Activated T-helper 2 cell treated with anti-CD3 and anti-CD28 coated beads, Interferon-gamma antibody, Interleukin-2, Interleukin-4, amounts not matched to agents 10 μg/mL and 5 μg/mL and 100 μg/mL, durations not matched to agents 14 hours and 24 hours and 36 hours (primary cell): ENCODE measurements at regions not wholly inside any gene's neighbourhood (a gene's known extent, or its start where the extent isn't known, plus 50 kb on each side); places are given as distances from the start of the nearest gene placed in this dataset.
"Not testable (repeated sequence)": the region's sequence is repeated elsewhere in the genome, so short reads cannot be mapped to it uniquely, and the experiment has no call there.

Experiments used
- DNase-seq: peaks from one replicate; pipeline ENCODE4 v3.0.0; 2021; ENCODE audit warnings: low spot score
- H3K27ac Mint-ChIP-seq: one replicate; pipeline ENCODE4 v1.8.0; 2021; ENCODE audit warnings: mixed read lengths
- H3K27me3 Mint-ChIP-seq: one replicate; pipeline ENCODE4 v1.8.0; 2021; ENCODE audit warnings: low read depth, mixed read lengths
- H3K36me3 Mint-ChIP-seq: one replicate; pipeline ENCODE4 v1.8.0; 2021; ENCODE audit warnings: low read depth, mixed read lengths
- H3K4me1 Mint-ChIP-seq: one replicate; pipeline ENCODE4 v1.8.0; 2021; ENCODE audit warnings: low read depth, mixed read lengths
- H3K4me3 Mint-ChIP-seq: one replicate; pipeline ENCODE4 v1.8.0; 2021; ENCODE audit warnings: low read depth, mild to moderate bottlenecking, moderate library complexity, mixed read lengths
- H3K9me3 Mint-ChIP-seq: one replicate; pipeline ENCODE4 v1.8.0; 2021; ENCODE audit warnings: mixed read lengths
- intact Hi-C: fragments of 100-400 bp; cut with micrococcal nuclease; formaldehyde crosslinking; loops from one replicate; pipeline ENCODE4 v1.15.1; 2023

DNA sequence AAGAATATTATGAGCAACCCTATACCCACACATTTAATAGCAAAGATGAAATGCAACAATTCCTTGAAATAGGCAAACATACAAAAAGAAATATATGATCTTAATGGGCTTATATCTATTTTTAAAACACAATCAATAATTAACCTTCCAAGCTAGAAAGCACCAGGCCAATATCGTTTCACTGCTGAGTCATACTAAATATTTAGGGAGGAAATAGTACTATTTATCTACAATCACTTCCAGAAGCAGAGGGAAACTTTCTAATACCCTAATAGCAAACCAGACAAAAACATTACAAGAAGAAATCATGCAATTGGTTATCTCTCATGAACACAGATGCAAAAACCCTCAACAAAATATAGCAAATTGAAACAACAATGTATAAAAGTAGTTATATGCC, 207.8 kb downstream of the MTHFS start:
- Mint-ChIP-seq H3K4me1 (no peaks in the 10 kb centered on the region), H3K27me3 (peaks cover 16% of the 10 kb centered on the region), H3K27ac (no peak overlapping the region), H3K9me3 (no peaks in the 10 kb centered on the region), H3K4me3 (no peak overlapping the region), H3K36me3 (no peaks in the 10 kb centered on the region)
- intact Hi-C loops, result no loop called here
- no peak for DNase-seq

GRCh38 chr15:79700951-79701480, 195.8 kb downstream of the MTHFS start:
- Mint-ChIP-seq H3K27ac (no peak overlapping the region), H3K27me3 (peaks cover 14% of the 10 kb centered on the region), H3K4me1 (no peaks in the 10 kb centered on the region), H3K4me3 (no peak overlapping the region), H3K36me3 (no peaks in the 10 kb centered on the region), H3K9me3 (no peaks in the 10 kb centered on the region)
- DNase-seq, result no peak
- intact Hi-C loops, result no loop called here

DNA sequence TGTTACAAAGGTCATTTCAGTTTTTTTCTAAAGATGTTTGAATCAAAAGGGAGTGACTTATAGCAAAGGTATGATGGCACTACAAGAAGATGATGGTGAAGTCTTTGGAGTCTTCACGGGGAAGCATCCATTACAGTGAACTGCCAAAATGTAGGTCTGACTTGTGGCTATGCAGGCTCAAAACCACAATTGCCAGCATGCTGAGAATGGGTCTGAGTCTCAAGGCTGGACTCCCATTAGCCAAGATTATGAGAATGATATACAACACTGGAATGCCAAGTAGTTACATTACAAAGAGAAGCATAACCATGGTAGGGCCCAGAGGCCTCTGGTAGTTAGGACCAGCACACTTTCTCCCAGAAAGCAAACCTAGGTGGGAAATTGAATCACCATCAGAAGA, 194.2 kb downstream of the MTHFS start:
- H3K27ac Mint-ChIP-seq, result no peak overlapping the region
- no peaks in the 10 kb centered on the region for H3K4me1 Mint-ChIP-seq
- H3K4me3 Mint-ChIP-seq, result no peak overlapping the region
- no peak for DNase-seq
- H3K36me3 Mint-ChIP-seq, result no peaks in the 10 kb centered on the region
- intact Hi-C loops, result no loop called here
- peaks cover 16% of the 10 kb centered on the region for H3K27me3 Mint-ChIP-seq
- no peaks in the 10 kb centered on the region for H3K9me3 Mint-ChIP-seq

GRCh38 chr15:79721256-79721655, 175.6 kb downstream of the MTHFS start:
- no peaks in the 10 kb centered on the region for H3K36me3 Mint-ChIP-seq
- H3K27ac Mint-ChIP-seq, result no peak overlapping the region
- H3K4me3 Mint-ChIP-seq, result no peak overlapping the region
- no peaks in the 10 kb centered on the region for H3K9me3 Mint-ChIP-seq
- H3K27me3 Mint-ChIP-seq, result peaks cover 6% of the 10 kb centered on the region
- no peak for DNase-seq
- no peaks in the 10 kb centered on the region for H3K4me1 Mint-ChIP-seq
- intact Hi-C loops, result no loop called here

- no peaks in the 10 kb centered on the region for H3K36me3 Mint-ChIP-seq
- H3K9me3 Mint-ChIP-seq, result no peaks in the 10 kb centered on the region
- intact Hi-C loops, result no loop called here
Observed at GRCh38 chr15:79724312-79724711, 172.5 kb downstream of the MTHFS start.

GRCh38 chr15:79724804-79725203, 172.0 kb downstream of the MTHFS start:
- Mint-ChIP-seq H3K36me3 (no peaks in the 10 kb centered on the region), H3K27ac (no peak overlapping the region), H3K9me3 (no peaks in the 10 kb centered on the region), H3K4me1 (no peaks in the 10 kb centered on the region), H3K27me3 (peaks cover 8% of the 10 kb centered on the region), H3K4me3 (no peak overlapping the region)
- DNase-seq, result no peak
- intact Hi-C loops, result no loop called here

More at GRCh38 chr15:79724312-79724711, 172.5 kb downstream of the MTHFS start:
- Mint-ChIP-seq H3K27me3 (peaks cover 5% of the 10 kb centered on the region), H3K27ac (no peak overlapping the region), H3K4me1 (no peaks in the 10 kb centered on the region), H3K4me3 (no peak overlapping the region)
- DNase-seq, result no peak

- no peaks in the 10 kb centered on the region for H3K36me3 Mint-ChIP-seq
Observed at GRCh38 chr15:79728867-79729266, 167.9 kb downstream of the MTHFS start.

GRCh38 chr15:79736435-79737000, 160.3 kb downstream of the MTHFS start:
- Mint-ChIP-seq H3K4me3 (no peak overlapping the region), H3K9me3 (no peaks in the 10 kb centered on the region), H3K27ac (no peak overlapping the region), H3K36me3 (no peaks in the 10 kb centered on the region), H3K27me3 (peaks cover 11% of the 10 kb centered on the region), H3K4me1 (no peaks in the 10 kb centered on the region)
- no peak for DNase-seq
- intact Hi-C loops, result no loop called here

More at GRCh38 chr15:79728867-79729266, 167.9 kb downstream of the MTHFS start:
- no peaks in the 10 kb centered on the region for H3K4me1 Mint-ChIP-seq
- no peak overlapping the region for H3K4me3 Mint-ChIP-seq
- no peak for DNase-seq
- no peak overlapping the region for H3K27ac Mint-ChIP-seq
- peaks cover 11% of the 10 kb centered on the region for H3K27me3 Mint-ChIP-seq
- intact Hi-C loops, result no loop called here
- H3K9me3 Mint-ChIP-seq, result no peaks in the 10 kb centered on the region

GRCh38 chr15:79738143-79738542, 158.7 kb downstream of the MTHFS start:
- H3K4me1 Mint-ChIP-seq, result no peaks in the 10 kb centered on the region
- intact Hi-C loops, result no loop called here
- H3K27me3 Mint-ChIP-seq, result peaks cover 9% of the 10 kb centered on the region
- no peak overlapping the region for H3K4me3 Mint-ChIP-seq
- no peak for DNase-seq
- no peaks in the 10 kb centered on the region for H3K9me3 Mint-ChIP-seq
- no peak overlapping the region for H3K27ac Mint-ChIP-seq
- H3K36me3 Mint-ChIP-seq, result no peaks in the 10 kb centered on the region

DNA sequence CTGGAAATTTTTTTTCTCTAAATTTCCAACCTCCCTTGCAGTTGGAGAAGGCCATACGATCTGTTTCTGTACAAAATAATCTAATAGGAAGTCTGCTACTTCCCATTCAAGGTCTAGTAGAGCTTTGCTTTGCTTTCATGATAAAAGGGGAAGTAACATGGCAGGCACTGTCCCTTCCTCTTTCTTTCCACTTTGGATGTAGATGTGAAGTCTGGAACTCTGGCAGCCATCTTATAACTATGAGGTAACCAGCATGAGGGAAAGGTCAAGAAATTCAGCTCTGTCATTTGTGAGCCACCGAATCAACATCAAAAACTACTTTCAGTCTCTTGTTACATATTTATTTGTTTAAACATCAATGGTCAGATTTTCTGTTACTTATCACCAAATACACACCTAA, 156.3 kb downstream of the MTHFS start:
- Mint-ChIP-seq H3K4me3 (no peak overlapping the region), H3K27ac (no peak overlapping the region), H3K4me1 (no peaks in the 10 kb centered on the region), H3K27me3 (peaks cover 9% of the 10 kb centered on the region), H3K36me3 (no peaks in the 10 kb centered on the region), H3K9me3 (no peaks in the 10 kb centered on the region)
- DNase-seq, result no peak
- intact Hi-C loops, result no loop called here

DNA sequence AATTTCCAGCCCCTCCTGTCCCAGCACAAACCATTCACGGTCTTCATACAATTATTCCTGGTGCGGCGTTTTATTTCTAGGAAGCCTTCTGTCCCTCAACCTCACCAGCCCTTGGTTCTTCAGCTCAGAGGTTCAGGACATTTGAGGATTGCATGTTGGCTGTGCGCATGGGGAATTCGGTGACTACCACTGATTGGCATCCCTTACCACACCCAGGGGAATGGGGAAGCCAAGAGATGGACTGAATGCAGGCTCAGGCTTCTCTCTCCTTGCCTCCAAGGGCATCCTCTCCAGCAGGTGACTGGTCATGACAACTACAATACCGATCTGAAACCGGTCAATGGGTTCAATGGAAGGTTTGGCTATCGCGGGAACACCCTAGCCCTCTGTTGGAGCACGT, 153.8 kb downstream of the MTHFS start:
- no peaks in the 10 kb centered on the region for H3K36me3 Mint-ChIP-seq
- peaks cover 2% of the 10 kb centered on the region for H3K9me3 Mint-ChIP-seq
- no peaks in the 10 kb centered on the region for H3K4me1 Mint-ChIP-seq
- intact Hi-C loops, result no loop called here
- no peak overlapping the region for H3K4me3 Mint-ChIP-seq
- no peak for DNase-seq
- H3K27ac Mint-ChIP-seq, result no peak overlapping the region
- H3K27me3 Mint-ChIP-seq, result no peaks in the 10 kb centered on the region

GRCh38 chr15:79744485-79744884, 152.3 kb downstream of the MTHFS start:
- DNase-seq, H3K4me1 Mint-ChIP-seq, H3K4me3 Mint-ChIP-seq, H3K27ac Mint-ChIP-seq, intact Hi-C loops, H3K27me3 Mint-ChIP-seq, H3K36me3 Mint-ChIP-seq, H3K9me3 Mint-ChIP-seq: not testable (repeated sequence)

- no peaks in the 10 kb centered on the region for H3K36me3 Mint-ChIP-seq
- no peak overlapping the region for H3K4me3 Mint-ChIP-seq
- H3K27me3 Mint-ChIP-seq, result no peaks in the 10 kb centered on the region
Observed at GRCh38 chr15:79756365-79756764, 140.4 kb downstream of the MTHFS start.

DNA sequence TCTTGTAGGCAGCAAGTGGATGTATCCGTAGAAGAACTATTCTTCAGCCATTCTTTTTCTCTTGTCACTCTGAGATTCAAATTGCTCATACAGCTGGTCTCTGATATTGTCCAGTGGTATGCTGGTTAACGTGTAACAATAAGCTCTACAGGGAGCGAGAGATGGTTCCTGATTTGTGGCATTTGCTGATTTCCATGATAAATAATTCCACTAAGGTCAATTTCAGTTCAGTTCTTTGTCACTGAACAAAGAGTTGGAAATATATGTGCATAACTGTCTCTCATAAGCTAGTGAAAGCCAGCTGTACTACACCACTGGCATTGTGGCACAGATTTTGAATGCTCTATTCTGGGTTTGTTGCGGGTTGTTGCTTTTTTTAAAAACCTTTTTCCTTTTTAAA, 131.7 kb downstream of the MTHFS start:
- Mint-ChIP-seq H3K4me1 (no peaks in the 10 kb centered on the region), H3K27me3 (peaks cover 20% of the 10 kb centered on the region), H3K4me3 (no peak overlapping the region), H3K9me3 (no peaks in the 10 kb centered on the region), H3K36me3 (no peaks in the 10 kb centered on the region), H3K27ac (no peak overlapping the region)
- intact Hi-C loops, result loop anchor here (5.0 kb wide), 1 partner anchor 227 kb away; no protein-coding TSS in a partner anchor
- no peak for DNase-seq

More at GRCh38 chr15:79756365-79756764, 140.4 kb downstream of the MTHFS start:
- no peaks in the 10 kb centered on the region for H3K4me1 Mint-ChIP-seq
- no peaks in the 10 kb centered on the region for H3K9me3 Mint-ChIP-seq
- no peak for DNase-seq
- no peak overlapping the region for H3K27ac Mint-ChIP-seq
- intact Hi-C loops, result no loop called here
